Lung (tissue), 11 donors: ENCODE measurements at regions not wholly inside any gene's neighbourhood (a gene's known extent, or its start where the extent isn't known, plus 50 kb on each side); places are given as distances from the start of the nearest gene placed in this dataset.
A peak's percentile ranks its signal among the peaks of the same experiment; 100 is the strongest.

ENCODE experiments used
- ATAC-seq: fragments of 200-7000 bp; cut with Tn5 transposase; one replicate; pipeline ENCODE4 v1.9.1; 2020; ENCODE audit warnings: moderate number of reproducible peaks; ENCODE audit not compliant: insufficient read depth, low FRiP score
- DNase-seq, 3 donors: peaks; one replicate each; pipeline ENCODE4 v3.0.0-alpha.2; 2013 to 2017
- H3K27ac ChIP-seq, 2 donors: one replicate each; pipeline ENCODE4 v1.5.1; 2013; ENCODE audit warnings: mild to moderate bottlenecking in 2 of 2, moderate library complexity in 2 of 2, control low read depth in 1 of 2, inconsistent platforms in 1 of 2, low read depth in 1 of 2, low read length in 1 of 2
- H3K27me3 ChIP-seq, 3 donors: one replicate each; pipeline ENCODE4 v1.5.1; 2013; ENCODE audit warnings: low read length in 2 of 3; ENCODE audit not compliant: control insufficient read depth in 3 of 3, insufficient read depth in 3 of 3
- H3K36me3 ChIP-seq, 4 donors: one replicate each; pipeline ENCODE4 v1.5.1; 2013; ENCODE audit warnings: low read length in 4 of 4, mild to moderate bottlenecking in 1 of 4, moderate library complexity in 1 of 4; ENCODE audit not compliant: control insufficient read depth in 4 of 4, insufficient read depth in 4 of 4
- H3K4me1 ChIP-seq, 5 donors: one replicate each; pipeline ENCODE4 v1.5.1; 2013; ENCODE audit warnings: low read length in 5 of 5, mild to moderate bottlenecking in 2 of 5, moderate library complexity in 1 of 5; ENCODE audit not compliant: control insufficient read depth in 5 of 5, insufficient read depth in 5 of 5
- H3K4me3 ChIP-seq: one replicate; pipeline ENCODE4 v1.5.1; 2013; ENCODE audit warnings: mild to moderate bottlenecking, control low read depth, moderate library complexity
- H3K9ac ChIP-seq, 2 donors: one replicate each; pipeline ENCODE4 v1.5.1; 2013; ENCODE audit warnings: low read length in 2 of 2, control low read depth in 1 of 2; ENCODE audit not compliant: insufficient read depth in 1 of 2
- H3K9me3 ChIP-seq, 4 donors: one replicate each; pipeline ENCODE4 v1.5.1; 2013; ENCODE audit warnings: low read length in 3 of 4, mild to moderate bottlenecking in 1 of 4, moderate library complexity in 1 of 4; ENCODE audit not compliant: control insufficient read depth in 4 of 4, insufficient read depth in 3 of 4
- WGBS, 2 donors: extraction: QIAGEN DNeasy Blood & Tissue Kit; methylation state at CpG; one replicate each; pipeline ENCODE4 v1.1.7; 2013; 5-methylcytosine and 5-hydroxymethylcytosine counted together
- TF ChIP-seq, protein P1 (sequence below): IDR thresholded peaks from 2 replicates; pipeline ENCODE4 v1.5.1; 2012; ENCODE audit warnings: mild to moderate bottlenecking; ENCODE audit errors: control extremely low read depth, extremely low read depth
- donor health status: control.
- donor health status: control.
- donor health status: Bipolar disorder and iron deficiency.
- donor health status: healthy.
- donor health status: DM: yes; HTN: yes; CAD: no.

- Histone ChIP-seq H3K4me3 (no peak overlapping the region), H3K27ac (no peak overlapping the region), H3K9me3 (no peaks in the 10 kb centered on the region), H3K27me3 (no peaks in the 10 kb centered on the region), H3K36me3 (no peaks in the 10 kb centered on the region), H3K9ac (no peak overlapping the region), H3K4me1 (no peaks in the 10 kb centered on the region)
- DNase-seq (no peak), ATAC-seq (no peak)
- 82 to 83% methylated on average over 3 of the region's 3 CpGs for WGBS, 2 donors
- TF ChIP-seq, protein P1, sequence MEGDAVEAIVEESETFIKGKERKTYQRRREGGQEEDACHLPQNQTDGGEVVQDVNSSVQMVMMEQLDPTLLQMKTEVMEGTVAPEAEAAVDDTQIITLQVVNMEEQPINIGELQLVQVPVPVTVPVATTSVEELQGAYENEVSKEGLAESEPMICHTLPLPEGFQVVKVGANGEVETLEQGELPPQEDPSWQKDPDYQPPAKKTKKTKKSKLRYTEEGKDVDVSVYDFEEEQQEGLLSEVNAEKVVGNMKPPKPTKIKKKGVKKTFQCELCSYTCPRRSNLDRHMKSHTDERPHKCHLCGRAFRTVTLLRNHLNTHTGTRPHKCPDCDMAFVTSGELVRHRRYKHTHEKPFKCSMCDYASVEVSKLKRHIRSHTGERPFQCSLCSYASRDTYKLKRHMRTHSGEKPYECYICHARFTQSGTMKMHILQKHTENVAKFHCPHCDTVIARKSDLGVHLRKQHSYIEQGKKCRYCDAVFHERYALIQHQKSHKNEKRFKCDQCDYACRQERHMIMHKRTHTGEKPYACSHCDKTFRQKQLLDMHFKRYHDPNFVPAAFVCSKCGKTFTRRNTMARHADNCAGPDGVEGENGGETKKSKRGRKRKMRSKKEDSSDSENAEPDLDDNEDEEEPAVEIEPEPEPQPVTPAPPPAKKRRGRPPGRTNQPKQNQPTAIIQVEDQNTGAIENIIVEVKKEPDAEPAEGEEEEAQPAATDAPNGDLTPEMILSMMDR, result no peak
Measured at GRCh38 chr3:147509448-147509847, 100.3 kb downstream of the ZIC1 start.

DNA sequence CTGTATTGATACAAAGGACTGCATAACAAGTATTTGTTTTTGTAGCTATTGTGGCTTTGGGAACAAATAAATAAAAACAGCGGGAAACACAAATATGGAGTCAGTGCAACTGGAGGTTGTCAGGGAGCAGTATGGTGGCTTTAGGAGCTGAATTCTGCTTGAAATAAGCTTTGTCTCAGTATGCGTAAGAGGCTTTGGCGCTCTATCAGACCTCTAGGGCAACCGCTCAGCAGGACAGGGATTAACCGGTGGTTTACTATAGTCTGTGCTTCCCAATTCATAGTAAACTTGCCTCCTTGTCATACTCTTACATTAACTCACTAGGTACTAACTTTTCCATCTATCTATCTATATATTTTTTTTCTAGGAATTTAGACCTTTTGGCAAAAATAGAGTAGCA is 104.6 kb downstream of the ZIC1 start:
- DNase-seq (no peak), ATAC-seq (no peak)
- Histone ChIP-seq H3K9me3 (no peaks in the 10 kb centered on the region), H3K36me3 (no peaks in the 10 kb centered on the region), H3K9ac (no peak overlapping the region), H3K4me1 (no peaks in the 10 kb centered on the region), H3K27me3 (no peaks in the 10 kb centered on the region), H3K27ac (no peak overlapping the region), H3K4me3 (no peak overlapping the region)
- TF ChIP-seq, protein P1, result no peak
- WGBS, 2 donors, result 74 to 77% methylated on average over 5 of the region's 5 CpGs

- ATAC-seq (no peak), DNase-seq (peak in 2 of 3 donors; percentile 55 to 80)
- Histone ChIP-seq H3K4me1 (no peaks in the 10 kb centered on the region), H3K9ac (no peak overlapping the region), H3K27ac (no peak overlapping the region), H3K36me3 (no peaks in the 10 kb centered on the region), H3K27me3 (no peaks in the 10 kb centered on the region), H3K4me3 (no peak overlapping the region), H3K9me3 (no peaks in the 10 kb centered on the region)
- TF ChIP-seq, protein P1, result no peak
- 54 to 61% methylated on average over 8 of the region's 8 CpGs for whole genome bisulfite sequencing, 2 donors
Measured at GRCh38 chr3:147514366-147515160, 105.4 kb downstream of the ZIC1 start.

GRCh38 chr3:147518465-147518864 is 109.3 kb downstream of the ZIC1 start:
- ATAC-seq (no peak), DNase-seq (no peak)
- H3K9me3 ChIP-seq, result no peaks in the 10 kb centered on the region
- H3K36me3 ChIP-seq, result no peaks in the 10 kb centered on the region
- H3K4me1 ChIP-seq, result no peaks in the 10 kb centered on the region
- H3K9ac ChIP-seq, result no peak overlapping the region
- TF ChIP-seq, protein P1, result no peak
- no peaks in the 10 kb centered on the region for H3K27me3 ChIP-seq
- no peak overlapping the region for H3K4me3 ChIP-seq
- H3K27ac ChIP-seq, result no peak overlapping the region
- WGBS, 2 donors, result 72 to 86% methylated on average over 6 of the region's 6 CpGs
